MCF 10A (cell line): ENCODE measurements at regions not wholly inside any gene's neighbourhood (a gene's known extent, or its start where the extent isn't known, plus 50 kb on each side); places are given as distances from the start of the nearest gene placed in this dataset.

ENCODE experiments used
- BruUV-seq: library from RNA; stranded (reverse); fragments of 400-500 nt; replicated peaks from 2 replicates; lab custom pipeline; 2021; lab: Mats Ljungman, UMichigan
- CTCF ChIA-PET: fragments of 300-600 bp; sonication (Branson Sonifier 250); formaldehyde crosslinking; extraction: SDS; loops from one replicate; lab custom pipeline; 2021; ENCODE audit warnings: antibody characterized with exemption, inconsistent platforms; lab: Yijun Ruan, JAX
- POLR2A ChIA-PET: fragments of 300-600, 350-650 bp; sonication (Branson Sonifier 250); formaldehyde crosslinking; extraction: SDS; loops from one replicate; lab custom pipeline; 2020; ENCODE audit warnings: antibody characterized with exemption, inconsistent platforms; lab: Yijun Ruan, JAX
- DNase-seq: peaks from one replicate; pipeline ENCODE4 v3.0.0-alpha.2; 2018; ENCODE audit not compliant: unreplicated experiment
- H3K27ac Mint-ChIP-seq: one replicate; pipeline ENCODE4 v1.8.0; 2022; ENCODE audit warnings: mild to moderate bottlenecking, low read depth, mixed read lengths; ENCODE audit not compliant: unreplicated experiment
- H3K27me3 Mint-ChIP-seq: one replicate; pipeline ENCODE4 v1.8.0; 2022; ENCODE audit warnings: mixed read lengths; ENCODE audit not compliant: insufficient read depth, unreplicated experiment
- H3K36me3 Mint-ChIP-seq: one replicate; pipeline ENCODE4 v1.8.0; 2022; ENCODE audit warnings: mild to moderate bottlenecking, moderate library complexity, mixed read lengths; ENCODE audit not compliant: insufficient read depth, unreplicated experiment
- H3K4me1 Mint-ChIP-seq: one replicate; pipeline ENCODE4 v1.8.0; 2022; ENCODE audit warnings: mixed read lengths; ENCODE audit not compliant: insufficient read depth, unreplicated experiment
- H3K4me3 Mint-ChIP-seq: one replicate; pipeline ENCODE4 v1.8.0; 2022; ENCODE audit warnings: mild to moderate bottlenecking, moderate library complexity, mixed read lengths; ENCODE audit not compliant: unreplicated experiment
- H3K9me3 Mint-ChIP-seq: one replicate; pipeline ENCODE4 v1.8.0; 2022; ENCODE audit warnings: mixed read lengths; ENCODE audit not compliant: unreplicated experiment
- CTCF ChIP-seq: fragments of 200-600 bp; IDR thresholded peaks from one replicate; pipeline ENCODE4 v1.8.0; 2022; ENCODE audit warnings: antibody characterized with exemption, mild to moderate bottlenecking; ENCODE audit not compliant: unreplicated experiment
- intact Hi-C: fragments of 100-400 bp; cut with micrococcal nuclease; formaldehyde crosslinking; loops from 2 replicates; pipeline ENCODE4 v1.14.1; 2022

DNA sequence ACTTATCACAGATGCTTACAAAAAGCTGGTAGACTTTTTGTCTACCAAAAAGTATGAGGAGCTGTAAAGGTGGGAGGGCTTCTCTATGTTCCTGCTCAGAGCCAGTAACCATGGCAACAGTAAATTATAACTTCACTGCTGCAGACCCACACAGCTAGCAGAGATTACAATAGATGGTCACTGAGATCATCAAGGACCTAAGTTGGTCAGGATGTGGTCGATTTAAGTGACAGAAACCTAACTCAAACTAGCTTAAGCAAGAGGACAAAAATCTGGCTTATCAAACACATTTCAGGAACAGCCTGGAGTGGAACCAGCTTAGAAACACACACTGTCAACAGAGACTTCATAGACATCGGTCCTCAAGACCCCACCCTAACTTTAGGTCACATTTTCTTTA lies 113.4 kb upstream of the ATP1A1 start:
- TF ChIP-seq CTCF: no peak
- no peaks in the 10 kb centered on the region for H3K9me3 Mint-ChIP-seq
- no peaks in the 10 kb centered on the region for H3K36me3 Mint-ChIP-seq
- no peak overlapping the region for H3K4me3 Mint-ChIP-seq
- H3K4me1 Mint-ChIP-seq: no peaks in the 10 kb centered on the region
- CTCF ChIA-PET: interaction anchor here (0.6 to 0.7 kb wide), 2 partner anchors 35 to 127 kb away, joined by 3 to 4 read pairs; no protein-coding TSS in a partner anchor
- BruUV-seq: no TSS peak
- H3K27me3 Mint-ChIP-seq: no peaks in the 10 kb centered on the region
- no peak for DNase-seq
- intact Hi-C loops: no loop called here
- POLR2A ChIA-PET: interaction anchor here (1.0 to 1.3 kb wide), 2 partner anchors 8 to 13 kb away, joined by 4 to 5 read pairs; no protein-coding TSS in a partner anchor
- H3K27ac Mint-ChIP-seq: no peak overlapping the region

GRCh38 chr1:116260115-116260514 lies 112.9 kb upstream of the ATP1A1 start:
- intact Hi-C loops: no loop called here
- Mint-ChIP-seq H3K27me3 (no peaks in the 10 kb centered on the region), H3K36me3 (no peaks in the 10 kb centered on the region), H3K27ac (no peak overlapping the region), H3K9me3 (no peaks in the 10 kb centered on the region), H3K4me1 (no peaks in the 10 kb centered on the region), H3K4me3 (no peak overlapping the region)
- no peak for DNase-seq
- BruUV-seq: no TSS peak
- ChIA-PET POLR2A (interaction anchor here (1.0 to 1.3 kb wide), 2 partner anchors 8 to 13 kb away, joined by 4 to 5 read pairs; no protein-coding TSS in a partner anchor), CTCF (interaction anchor here (0.7 kb wide), 1 partner anchor 127 kb away, joined by 3 read pairs; no protein-coding TSS in a partner anchor)
- TF ChIP-seq CTCF: no peak

GRCh38 chr1:116260621-116261020 lies 112.4 kb upstream of the ATP1A1 start:
- Mint-ChIP-seq H3K9me3 (no peaks in the 10 kb centered on the region), H3K27me3 (no peaks in the 10 kb centered on the region), H3K27ac (no peak overlapping the region), H3K36me3 (no peaks in the 10 kb centered on the region), H3K4me1 (no peaks in the 10 kb centered on the region), H3K4me3 (no peak overlapping the region)
- CTCF ChIA-PET: no interaction called here
- intact Hi-C loops: no loop called here
- TF ChIP-seq CTCF: no peak
- BruUV-seq: no TSS peak
- POLR2A ChIA-PET: interaction anchor here (1.0 to 1.3 kb wide), 2 partner anchors 8 to 12 kb away, joined by 4 to 5 read pairs; no protein-coding TSS in a partner anchor
- DNase-seq: no peak

- no peak for TF ChIP-seq CTCF
- no peak for DNase-seq
- POLR2A ChIA-PET: no interaction called here
- no TSS peak for BruUV-seq
- CTCF ChIA-PET: no interaction called here
- Mint-ChIP-seq H3K36me3 (no peaks in the 10 kb centered on the region), H3K4me1 (no peaks in the 10 kb centered on the region), H3K4me3 (no peak overlapping the region), H3K27me3 (no peaks in the 10 kb centered on the region), H3K9me3 (no peaks in the 10 kb centered on the region), H3K27ac (no peak overlapping the region)
- intact Hi-C loops: no loop called here
Measured at GRCh38 chr1:116261227-116261626, 111.8 kb upstream of the ATP1A1 start.
